Coronary artery (tissue), 2 donors: ENCODE measurements at regions not wholly inside any gene's neighbourhood (a gene's known extent, or its start where the extent isn't known, plus 50 kb on each side); places are given as distances from the start of the nearest gene placed in this dataset.

Experiments
- DNase-seq: peaks from one replicate; pipeline ENCODE4 v3.0.0-alpha.2; 2017; ENCODE audit warnings: low spot score
- H3K27ac ChIP-seq, 2 donors: fragments of 200-600 bp; sonication (generic); one replicate each; pipeline ENCODE4 v1.5.1; 2016 to 2019
- H3K4me3 ChIP-seq: fragments of 200-600 bp; sonication (generic); 2 replicates; pipeline ENCODE4 v1.5.1; 2016; ENCODE audit warnings: mild to moderate bottlenecking, moderate library complexity
- CTCF ChIP-seq: fragments of 200-600 bp; sonication (generic); IDR thresholded peaks from one replicate; pipeline ENCODE4 v1.5.1; 2019; ENCODE audit warnings: antibody characterized with exemption

- no peak overlapping the region for H3K27ac ChIP-seq
- no peak for TF ChIP-seq CTCF
Observed at GRCh38 chr9:27856054-27856453, 282.8 kb upstream of the C9orf72 start.

GRCh38 chr9:27856748-27857147 lies 283.5 kb upstream of the C9orf72 start:
- TF ChIP-seq CTCF = no peak
- DNase-seq = no peak

More at GRCh38 chr9:27856054-27856453, 282.8 kb upstream of the C9orf72 start:
- no peak overlapping the region for H3K4me3 ChIP-seq
- no peak for DNase-seq

GRCh38 chr9:27861887-27862286 lies 288.6 kb upstream of the C9orf72 start:
- no peak overlapping the region for H3K4me3 ChIP-seq
- no peak for DNase-seq
- H3K27ac ChIP-seq = no peak overlapping the region
- no peak for TF ChIP-seq CTCF

More at GRCh38 chr9:27856748-27857147, 283.5 kb upstream of the C9orf72 start:
- no peak overlapping the region for H3K27ac ChIP-seq
- no peak overlapping the region for H3K4me3 ChIP-seq

- Histone ChIP-seq H3K4me3 (no peak overlapping the region), H3K27ac (no peak overlapping the region)
- DNase-seq = no peak
- TF ChIP-seq CTCF = no peak
Observed at GRCh38 chr9:27864644-27865438, 291.6 kb upstream of the C9orf72 start.

GRCh38 chr9:27866741-27867140 lies 293.5 kb upstream of the C9orf72 start:
- H3K27ac ChIP-seq = no peak overlapping the region
- no peak overlapping the region for H3K4me3 ChIP-seq
- no peak for TF ChIP-seq CTCF
- no peak for DNase-seq

GRCh38 chr9:27870404-27870803 lies 297.1 kb upstream of the C9orf72 start:
- TF ChIP-seq CTCF = no peak
- no peak for DNase-seq
- Histone ChIP-seq H3K27ac (no peak overlapping the region), H3K4me3 (no peak overlapping the region)

- no peak for DNase-seq
- TF ChIP-seq CTCF = no peak
- Histone ChIP-seq H3K27ac (no peak overlapping the region), H3K4me3 (no peak overlapping the region)
Observed at GRCh38 chr9:27880156-27880555, 306.9 kb upstream of the C9orf72 start.
